ENCODE measurements at regions not wholly inside any gene's neighbourhood (a gene's known extent, or its start where the extent isn't known, plus 50 kb on each side); places are given as distances from the start of the nearest gene placed in this dataset.

GRCh38 chr4:66501997-66502396 lies 831.7 kb upstream of the EPHA5 start:
- Histone ChIP-seq H3K4me2 (ENCODE audit: insufficient read depth, low read length) (no peak overlapping the region), H2AFZ (ENCODE audit: low read depth, low read length) (no peak overlapping the region), H3K4me3 (replicated peaks in 1 of 3; ENCODE audit: insufficient read depth in 1 of 3, low read depth in 1 of 3, low read length in 3 of 3) (no peak overlapping the region), H3K4me1 (ENCODE audit: control insufficient read depth, extremely low read depth, insufficient read depth, low read length) (no peaks in the 10 kb centered on the region), H3K79me2 (ENCODE audit: control insufficient read depth, insufficient read depth, low read length) (no peaks in the 10 kb centered on the region), H3K9me1 (replicated peaks; ENCODE audit: control insufficient read depth, extremely low read depth, insufficient read depth, low read length) (no peaks in the 10 kb centered on the region), H3K27me3 (ENCODE audit: control insufficient read depth in 2 of 2, insufficient read depth in 2 of 2, low read length in 2 of 2) (no peaks in the 10 kb centered on the region), H3K9ac (replicated peaks; ENCODE audit: extremely low read depth, insufficient read depth, low read length) (no peak overlapping the region), H4K20me1 (replicated peaks; ENCODE audit: control insufficient read depth, extremely low read depth, insufficient read depth, low read length) (no peaks in the 10 kb centered on the region), H3K27ac (ENCODE audit: insufficient read depth, low read depth, low read length) (no peak overlapping the region), H3K36me3 (ENCODE audit: control insufficient read depth in 2 of 2, extremely low read depth in 1 of 2, insufficient read depth in 2 of 2, low read length in 2 of 2) (no peaks in the 10 kb centered on the region), H3K9me3 (replicated peaks; ENCODE audit: control insufficient read depth, insufficient read depth, low read length) (no peaks in the 10 kb centered on the region)
- BruUV-seq (replicated peaks) = no TSS peak
- no peak for TF ChIP-seq POLR2A (IDR thresholded peaks at IDR 0.05; ENCODE audit: low read depth, low read length)
- ChIA-PET POLR2A (no interaction called here), CTCF (no interaction called here)
- dilution Hi-C loops (cut with MboI; ENCODE audit: extremely low pct_ligation_motif_present, low sequenced_read_pairs) (no loop called here), intact Hi-C loops (cut with micrococcal nuclease) (no loop called here)
- no peak for DNase-seq (ENCODE audit: low read depth, low spot score)
- FAIRE-seq = no peak

GRCh38 chr4:66490729-66491128 lies 820.4 kb upstream of the EPHA5 start:
- BruUV-seq (replicated peaks) = no TSS peak
- ChIA-PET POLR2A (no interaction called here), CTCF (interaction anchor here (0.7 kb wide), 1 partner anchor 836 kb away, joined by 3 read pairs; no protein-coding TSS in a partner anchor)
- Histone ChIP-seq H3K36me3 (ENCODE audit: control insufficient read depth in 2 of 2, extremely low read depth in 1 of 2, insufficient read depth in 2 of 2, low read length in 2 of 2) (no peaks in the 10 kb centered on the region), H3K9me1 (replicated peaks; ENCODE audit: control insufficient read depth, extremely low read depth, insufficient read depth, low read length) (no peaks in the 10 kb centered on the region), H3K79me2 (ENCODE audit: control insufficient read depth, insufficient read depth, low read length) (no peaks in the 10 kb centered on the region), H4K20me1 (replicated peaks; ENCODE audit: control insufficient read depth, extremely low read depth, insufficient read depth, low read length) (no peaks in the 10 kb centered on the region), H3K4me1 (ENCODE audit: control insufficient read depth, extremely low read depth, insufficient read depth, low read length) (no peaks in the 10 kb centered on the region), H3K4me2 (ENCODE audit: insufficient read depth, low read length) (no peak overlapping the region), H3K27me3 (ENCODE audit: control insufficient read depth in 2 of 2, insufficient read depth in 2 of 2, low read length in 2 of 2) (no peaks in the 10 kb centered on the region), H3K27ac (ENCODE audit: insufficient read depth, low read depth, low read length) (no peak overlapping the region), H2AFZ (ENCODE audit: low read depth, low read length) (no peak overlapping the region), H3K9me3 (replicated peaks; ENCODE audit: control insufficient read depth, insufficient read depth, low read length) (no peaks in the 10 kb centered on the region), H3K4me3 (replicated peaks in 1 of 3; ENCODE audit: insufficient read depth in 1 of 3, low read depth in 1 of 3, low read length in 3 of 3) (no peak overlapping the region), H3K9ac (replicated peaks; ENCODE audit: extremely low read depth, insufficient read depth, low read length) (no peak overlapping the region)
- DNase-seq (ENCODE audit: low read depth, low spot score) (no peak), FAIRE-seq (no peak)
- dilution Hi-C loops (cut with MboI; ENCODE audit: extremely low pct_ligation_motif_present, low sequenced_read_pairs) (no loop called here), intact Hi-C loops (cut with micrococcal nuclease) (no loop called here)
- TF ChIP-seq POLR2A (IDR thresholded peaks at IDR 0.05; ENCODE audit: low read depth, low read length) (no peak), GATA2 (IDR thresholded peaks at IDR 0.05; ENCODE audit: insufficient read depth, insufficient read length, low read depth, low read length) (no peak), MYC (IDR thresholded peaks at IDR 0.05; ENCODE audit: low read depth, low read length) (no peak), MAX (IDR thresholded peaks at IDR 0.05; ENCODE audit: insufficient read depth, insufficient read length) (no peak), JUN (IDR thresholded peaks at IDR 0.05; ENCODE audit: borderline replicate concordance, insufficient read depth, insufficient read length, low read depth) (no peak), FOS (IDR thresholded peaks at IDR 0.05; ENCODE audit: borderline replicate concordance, insufficient read depth, low read length) (no peak), CTCF (IDR thresholded peaks at IDR 0.05; ENCODE audit: extremely low read depth in 1 of 2, insufficient read depth in 1 of 2, low read depth in 1 of 2, low read length in 2 of 2) (no peak), POLR2AphosphoS5 (IDR thresholded peaks at IDR 0.05; ENCODE audit: insufficient read depth, low read depth, low read length) (no peak), EZH2 (IDR thresholded peaks at IDR 0.05; ENCODE audit: borderline replicate concordance, low read depth, low read length, severe bottlenecking) (no peak)

Data from endothelial cell of umbilical vein (primary cell).